GM23338 (cell line): ENCODE measurements at regions not wholly inside any gene's neighbourhood (a gene's known extent, or its start where the extent isn't known, plus 50 kb on each side); places are given as distances from the start of the nearest gene placed in this dataset.

Experiments used
- ATAC-seq: fragments of 200-7000 bp; cut with Tn5 transposase; 3 replicates; pipeline ENCODE4 v1.9.1; 2020
- DNase-seq: peaks from one replicate; pipeline ENCODE4 v3.0.0-alpha.2; 2015; ENCODE audit warnings: low spot score
- H2AFZ ChIP-seq: fragments of 200-600 bp; sonication (generic); 2 replicates; pipeline ENCODE4 v1.8.0; 2016; ENCODE audit warnings: antibody characterized with exemption, mild to moderate bottlenecking, moderate library complexity
- H3F3A ChIP-seq: fragments of 200-600 bp; sonication (generic); replicated peaks from 2 replicates; pipeline ENCODE4 v1.8.0; 2017; ENCODE audit warnings: antibody characterized with exemption, mixed run types, low read depth
- H3K27ac ChIP-seq: fragments of 200-600 bp; sonication (generic); 2 replicates; pipeline ENCODE4 v1.6.1; 2016; ENCODE audit warnings: low read depth
- H3K27me3 ChIP-seq: fragments of 200-600 bp; sonication (generic); 2 replicates; pipeline ENCODE4 v1.8.0; 2016; ENCODE audit warnings: mild to moderate bottlenecking, mixed run types, moderate library complexity; ENCODE audit not compliant: insufficient read depth
- H3K36me3 ChIP-seq: fragments of 200-600 bp; sonication (generic); 2 replicates; pipeline ENCODE4 v1.8.0; 2016; ENCODE audit warnings: mild to moderate bottlenecking; ENCODE audit not compliant: insufficient read depth
- H3K4me1 ChIP-seq: fragments of 200-600 bp; sonication (generic); 2 replicates; pipeline ENCODE4 v1.8.0; 2016; ENCODE audit warnings: mild to moderate bottlenecking, moderate library complexity; ENCODE audit not compliant: insufficient read depth
- H3K4me2 ChIP-seq: fragments of 200-600 bp; sonication (generic); 2 replicates; pipeline ENCODE4 v1.7.1; 2017; ENCODE audit warnings: mixed run types
- H3K4me3 ChIP-seq: fragments of 200-600 bp; sonication (generic); 2 replicates; pipeline ENCODE4 v1.6.1; 2016; ENCODE audit warnings: mixed run types
- H3K79me2 ChIP-seq: fragments of 200-600 bp; sonication (generic); replicated peaks from 2 replicates; pipeline ENCODE4 v1.8.0; 2017; ENCODE audit warnings: mild to moderate bottlenecking; ENCODE audit not compliant: insufficient read depth
- H3K9me2 ChIP-seq: fragments of 200-600 bp; sonication (generic); 2 replicates; pipeline ENCODE4 v1.8.0; 2017; ENCODE audit not compliant: insufficient read depth
- H4K20me1 ChIP-seq: fragments of 200-600 bp; sonication (generic); replicated peaks from 2 replicates; pipeline ENCODE4 v1.8.0; 2017; ENCODE audit warnings: mild to moderate bottlenecking; ENCODE audit not compliant: insufficient read depth
- H3K27ac Mint-ChIP-seq: 2 replicates; pipeline ENCODE4 v1.8.0; 2020; ENCODE audit warnings: inconsistent platforms, mild to moderate bottlenecking, moderate library complexity, mixed read lengths
- H3K27me3 Mint-ChIP-seq: 3 replicates; pipeline ENCODE4 v1.8.0; 2022; ENCODE audit warnings: low read depth, mild to moderate bottlenecking, moderate library complexity, mixed read lengths, inconsistent platforms; ENCODE audit not compliant: insufficient read depth, poor library complexity
- H3K36me3 Mint-ChIP-seq: 3 replicates; pipeline ENCODE4 v1.8.0; 2021; ENCODE audit warnings: low read depth, mild to moderate bottlenecking, inconsistent platforms, moderate library complexity, mixed read lengths
- H3K4me1 Mint-ChIP-seq: 3 replicates; pipeline ENCODE4 v1.8.0; 2020; ENCODE audit warnings: mild to moderate bottlenecking, inconsistent platforms, mixed read lengths
- H3K4me3 Mint-ChIP-seq: 3 replicates; pipeline ENCODE4 v1.8.0; 2021; ENCODE audit warnings: moderate library complexity, mild to moderate bottlenecking, inconsistent platforms, mixed read lengths
- H3K9me3 Mint-ChIP-seq: 3 replicates; pipeline ENCODE4 v1.8.0; 2020; ENCODE audit warnings: moderate library complexity, mild to moderate bottlenecking, inconsistent platforms, mixed read lengths
- CTCF ChIP-seq, 2 experiments: fragments of 200-600 bp in 1 of 2; sonication (generic) in 1 of 2; conservative IDR thresholded peaks; 2 replicates each; pipeline versions ENCODE4 v1.5.1 to v1.6.1; 2016 to 2017; ENCODE audit warnings: antibody characterized with exemption in 2 of 2, low read depth in 2 of 2, mild to moderate bottlenecking in 2 of 2, moderate library complexity in 1 of 2
- ZNF114 ChIP-seq: fragments of 250-450 bp; sonication (Bioruptor Pico); IDR thresholded peaks from 2 replicates; pipeline ENCODE4 v1.5.0; 2020; ENCODE audit warnings: mild to moderate bottlenecking, moderate library complexity
- ZNF331 ChIP-seq: fragments of 250-450 bp; sonication (Bioruptor Pico); IDR thresholded peaks from 2 replicates; pipeline ENCODE4 v1.5.0; 2020; ENCODE audit warnings: low read depth, mild to moderate bottlenecking, moderate library complexity
- ZNF462 ChIP-seq: fragments of 250-450 bp; sonication (Bioruptor Pico); IDR thresholded peaks from 2 replicates; pipeline ENCODE4 v1.5.0; 2020; ENCODE audit warnings: mild to moderate bottlenecking, moderate library complexity

GRCh38 chr12:132418393-132418925 lies 71.5 kb upstream of the FBRSL1 start:
- DNase-seq (no peak), ATAC-seq (no peak)
- Histone ChIP-seq H4K20me1 (no peaks in the 10 kb centered on the region), H3K4me3 (no peak overlapping the region), H3F3A (no peaks in the 10 kb centered on the region), H3K27me3 (peaks cover 60% of the 10 kb centered on the region), H3K4me1 (no peaks in the 10 kb centered on the region), H3K36me3 (no peaks in the 10 kb centered on the region), H3K4me2 (no peak overlapping the region), H3K27ac (no peak overlapping the region), H2AFZ (no peak overlapping the region), H3K79me2 (no peaks in the 10 kb centered on the region), H3K9me2 (no peaks in the 10 kb centered on the region)
- Mint-ChIP-seq H3K36me3 (no peaks in the 10 kb centered on the region; the same call in 2 of the 3 replicates), H3K27me3 (peaks cover 59% of the 10 kb centered on the region), H3K4me3 (no peak overlapping the region), H3K9me3 (peaks cover 4% of the 10 kb centered on the region), H3K4me1 (peaks cover 4% of the 10 kb centered on the region), H3K27ac (no peak overlapping the region)
- TF ChIP-seq ZNF114 (CRISPR knock-in tag) (no peak), ZNF462 (CRISPR knock-in tag) (no peak), CTCF (conservative IDR thresholded peaks at IDR 0.05; ENCODE audit: low read depth in 2 of 2) (no peak), ZNF331 (no peak)
